SKM-1 (cell line): ENCODE measurements at regions not wholly inside any gene's neighbourhood (a gene's known extent, or its start where the extent isn't known, plus 50 kb on each side); places are given as distances from the start of the nearest gene placed in this dataset.
A peak's percentile ranks its signal among the peaks of the same experiment; 100 is the strongest.

ENCODE experiments used
- DNase-seq: peaks from one replicate; lab custom pipeline; 2025; ENCODE audit not compliant: unreplicated experiment; lab: John Stamatoyannopoulos, UW

- no peak for DNase-seq
Observed at GRCh38 chr6:121499666-121500065, 64.2 kb downstream of the GJA1 start.

- DNase-seq, result no peak
Observed at GRCh38 chr6:121503589-121503991, 68.1 kb downstream of the GJA1 start.

DNA sequence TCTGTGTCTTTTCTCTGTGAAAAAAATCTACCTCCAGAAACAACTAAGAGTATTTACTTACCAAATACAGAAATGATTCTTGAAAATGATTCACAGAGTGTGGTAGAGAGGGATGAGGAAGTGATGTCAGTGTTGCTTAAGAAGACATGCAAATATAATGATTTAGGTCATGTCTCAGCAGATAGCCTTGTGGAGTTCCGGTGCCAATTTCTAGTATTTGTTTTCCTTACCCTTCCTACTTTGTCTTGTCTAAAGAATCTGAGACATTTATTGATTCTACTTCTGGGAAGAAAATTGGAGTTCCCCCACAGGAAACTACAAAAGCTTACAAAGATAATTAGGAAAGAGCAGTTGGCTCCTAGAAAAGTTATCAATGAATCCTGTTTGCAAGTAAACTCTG is 68.8 kb downstream of the GJA1 start:
- DNase-seq, result peak; percentile 9

DNA sequence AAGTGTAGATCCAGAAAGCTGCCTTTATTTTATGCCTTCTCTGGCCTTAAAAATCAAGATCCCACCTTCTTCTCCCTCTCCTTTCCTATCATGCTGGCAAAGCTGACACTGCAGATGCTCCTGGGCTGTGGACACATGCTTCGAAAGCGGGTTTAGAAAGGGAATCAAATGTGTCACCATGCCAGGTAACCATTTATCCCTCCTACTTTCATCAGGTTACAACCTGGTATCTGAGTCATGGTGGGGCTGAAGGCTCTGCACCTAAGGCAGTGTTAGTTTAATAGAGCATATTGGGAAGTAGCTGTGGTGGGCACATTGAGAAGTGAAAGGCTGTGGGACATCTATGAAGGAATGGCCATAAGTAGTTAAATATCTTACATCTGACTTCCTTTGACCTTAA is 69.8 kb downstream of the GJA1 start:
- DNase-seq, result no peak

- no peak for DNase-seq
Observed at GRCh38 chr6:121506761-121507754, 71.6 kb downstream of the GJA1 start.

DNA sequence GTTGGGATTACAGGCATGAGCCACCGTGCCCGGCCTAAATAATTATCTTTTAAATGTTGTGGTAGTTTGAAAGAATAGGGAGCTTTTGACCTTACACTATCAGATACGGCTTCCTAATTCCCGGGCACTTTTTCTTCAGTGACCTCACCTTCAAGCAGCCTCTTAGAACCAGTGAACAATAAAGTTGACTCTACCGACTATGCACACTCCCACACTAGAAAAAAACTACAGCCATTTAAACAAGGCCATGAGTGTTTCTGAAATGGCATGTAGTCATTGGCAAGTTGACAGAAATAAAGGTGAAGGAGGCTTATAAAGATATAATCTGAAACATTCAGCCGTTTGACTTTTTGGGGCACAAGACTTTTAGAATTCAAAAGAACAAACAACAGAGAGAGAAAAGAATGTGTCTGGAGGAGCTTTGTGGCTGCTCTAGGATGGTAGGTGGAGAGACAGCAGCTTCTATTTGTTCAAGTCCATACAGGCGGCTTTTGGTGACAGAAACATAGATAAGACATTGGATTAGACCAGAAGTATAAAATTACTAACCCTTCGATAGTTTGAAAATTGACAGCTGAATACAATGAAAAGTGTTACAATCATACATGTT is 75.2 kb downstream of the GJA1 start:
- DNase-seq, result no peak

DNA sequence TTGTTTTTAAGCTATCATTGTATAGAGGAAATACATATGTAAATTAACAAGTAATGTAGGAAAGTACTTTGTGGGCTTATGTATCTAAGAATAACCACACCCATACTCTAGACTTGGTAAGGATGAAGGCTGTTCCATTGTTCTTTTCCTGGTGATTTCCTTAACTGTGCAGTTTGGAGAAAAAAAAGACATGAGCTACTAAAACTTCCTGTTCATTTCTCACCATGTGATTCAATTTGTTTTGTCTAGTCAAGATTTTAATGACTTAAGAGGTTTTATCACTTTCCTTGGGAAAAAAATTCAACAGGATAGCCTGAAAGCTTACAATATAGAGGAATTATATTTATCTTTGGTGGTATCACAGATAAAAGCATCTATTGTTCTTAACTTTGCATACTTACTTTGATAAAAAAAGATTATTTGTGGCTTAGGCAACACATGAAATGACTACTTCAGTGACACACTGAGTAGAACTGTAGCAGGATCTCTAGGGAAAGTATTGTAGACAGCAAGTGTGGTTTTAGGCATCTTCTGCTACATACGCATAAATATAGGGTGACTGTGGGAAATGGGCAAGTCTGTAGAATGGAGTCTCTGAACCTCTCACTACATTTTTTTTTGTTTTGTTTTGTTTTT is 80.3 kb downstream of the GJA1 start:
- no peak for DNase-seq

DNA sequence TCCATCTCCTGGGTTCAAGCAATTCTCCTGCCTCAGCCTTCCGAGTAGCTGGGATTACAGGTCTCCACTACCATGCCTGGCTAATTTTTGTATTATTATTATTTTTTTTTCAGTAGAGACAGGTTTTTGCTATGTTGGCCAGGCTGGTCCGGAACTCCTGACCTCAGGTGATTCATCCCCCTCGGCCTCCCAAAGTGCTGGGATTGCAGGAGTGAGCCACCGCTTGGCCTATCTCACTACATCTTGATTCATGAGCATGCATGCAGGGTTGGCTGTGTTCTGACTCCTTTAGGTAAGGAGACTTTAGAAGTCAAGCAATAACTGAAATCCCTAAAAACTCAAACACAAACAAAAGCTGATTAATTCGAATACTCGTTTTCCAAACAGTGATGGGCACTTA is 80.9 kb downstream of the GJA1 start:
- DNase-seq, result no peak

- DNase-seq, result no peak
Observed at GRCh38 chr6:121520337-121521163, 85.1 kb downstream of the GJA1 start.

- DNase-seq, result no peak
Observed at GRCh38 chr6:121521164-121521555, 85.7 kb downstream of the GJA1 start.

GRCh38 chr6:121522265-121522664 is 86.8 kb downstream of the GJA1 start:
- no peak for DNase-seq

GRCh38 chr6:121522771-121523386 is 87.4 kb downstream of the GJA1 start:
- DNase-seq, result no peak

- no peak for DNase-seq
Observed at GRCh38 chr6:121523628-121524027, 88.2 kb downstream of the GJA1 start.

DNA sequence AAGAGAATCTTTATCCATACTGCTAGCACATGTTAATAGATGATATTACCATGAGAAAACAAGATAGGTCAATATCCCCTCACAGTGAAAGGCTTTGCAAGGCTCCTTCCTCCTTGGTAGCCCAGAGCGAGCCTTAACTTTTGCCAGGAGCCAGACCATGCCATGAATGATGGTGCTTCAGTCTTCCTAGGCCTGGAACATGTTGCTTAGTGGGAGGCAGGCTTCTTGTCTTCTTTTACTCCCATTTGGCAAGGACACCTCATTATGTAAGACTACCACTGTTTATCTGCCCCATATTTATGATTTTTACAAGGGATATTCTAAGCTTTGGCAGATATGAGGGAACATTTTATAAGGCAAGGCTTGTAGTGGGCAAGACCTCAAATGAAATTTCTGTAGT is 90.8 kb downstream of the GJA1 start:
- no peak for DNase-seq

DNA sequence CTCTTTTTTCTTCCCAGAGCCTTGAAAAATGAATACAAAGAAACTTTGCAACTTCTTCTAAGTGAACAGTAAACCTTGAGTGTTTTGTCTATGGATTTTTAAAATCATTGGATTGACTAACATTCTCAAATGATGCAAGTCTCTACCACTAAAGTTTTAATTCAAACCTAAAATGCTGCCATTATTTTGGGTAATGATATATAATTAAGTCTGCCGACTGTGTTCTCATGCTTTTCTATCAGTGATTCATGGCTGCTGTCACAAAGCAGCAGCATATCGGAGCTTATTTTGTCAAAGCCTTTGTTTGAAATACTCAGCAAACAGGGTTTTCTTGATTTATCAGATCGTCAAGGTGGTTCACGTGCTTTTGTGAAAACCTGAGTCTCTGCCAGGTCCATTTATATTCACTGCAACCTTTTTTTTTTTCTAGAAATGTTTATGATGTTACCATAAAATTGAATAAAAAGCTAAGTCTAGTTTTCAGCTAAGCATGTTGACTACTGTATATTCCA is 96.3 kb downstream of the GJA1 start:
- DNase-seq, result no peak

DNA sequence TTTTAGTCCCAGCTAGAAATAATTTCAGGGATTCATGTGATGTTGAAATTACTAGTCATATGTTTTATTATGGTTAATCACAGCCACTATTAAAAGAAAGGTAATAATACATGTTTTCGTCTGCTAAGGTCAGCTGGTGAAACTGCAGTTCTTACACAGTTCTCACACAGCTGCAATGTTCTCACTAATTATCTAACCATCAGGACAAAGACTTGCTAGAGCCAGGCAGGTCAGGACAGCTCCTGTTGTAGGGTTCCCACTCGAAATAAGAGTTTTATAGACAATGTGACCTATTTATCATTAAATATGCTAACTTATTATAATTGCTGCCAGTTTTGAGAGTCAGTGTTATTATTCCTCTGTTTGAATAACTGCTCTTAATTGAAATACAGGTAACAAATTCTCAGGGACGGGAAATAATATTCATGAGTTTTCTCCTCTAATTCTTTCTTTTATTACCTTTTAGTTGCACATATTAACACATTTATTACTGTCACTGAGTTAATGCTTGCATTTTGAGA is 97.9 kb downstream of the GJA1 start:
- DNase-seq, result no peak

DNA sequence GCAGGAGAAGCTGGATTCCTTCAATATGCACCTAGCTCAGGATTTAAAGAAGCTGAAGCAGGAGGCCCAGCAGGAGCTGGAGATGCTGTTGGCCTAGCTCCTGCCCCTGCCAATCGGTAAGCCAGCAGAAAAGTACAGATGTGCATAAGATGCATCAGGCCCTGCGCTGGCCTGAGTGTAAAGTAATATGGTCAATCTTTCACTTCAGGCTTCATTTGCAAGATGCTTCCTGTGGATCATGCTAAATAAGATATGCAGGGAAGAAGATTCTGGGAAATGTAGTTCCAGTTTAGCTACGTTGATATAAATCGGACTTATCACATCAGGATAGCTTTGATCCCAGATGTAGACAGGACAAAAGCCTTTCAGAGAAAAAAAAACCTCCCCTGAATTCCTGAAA is 100.3 kb downstream of the GJA1 start:
- no peak for DNase-seq

GRCh38 chr6:121536345-121536744 is 100.9 kb downstream of the GJA1 start:
- no peak for DNase-seq

DNA sequence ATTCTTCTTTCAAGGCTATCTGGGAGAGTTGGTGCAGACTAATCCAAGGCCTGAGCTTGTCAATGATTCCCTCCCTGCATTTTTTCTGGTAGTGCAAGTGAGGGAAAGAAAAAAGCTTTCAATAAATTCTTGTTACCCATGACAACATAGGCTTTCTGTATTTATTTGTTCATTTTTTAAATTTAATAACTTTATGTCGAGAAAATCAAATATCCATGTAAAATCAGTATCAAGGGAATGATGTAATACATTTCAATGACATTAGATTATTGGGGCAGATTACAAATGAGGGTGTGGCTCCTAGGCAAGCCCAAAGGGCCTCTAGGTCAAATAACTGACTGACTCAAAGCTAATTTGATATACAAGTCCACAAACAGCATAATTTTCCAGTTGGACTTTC is 104.0 kb downstream of the GJA1 start:
- no peak for DNase-seq

DNA sequence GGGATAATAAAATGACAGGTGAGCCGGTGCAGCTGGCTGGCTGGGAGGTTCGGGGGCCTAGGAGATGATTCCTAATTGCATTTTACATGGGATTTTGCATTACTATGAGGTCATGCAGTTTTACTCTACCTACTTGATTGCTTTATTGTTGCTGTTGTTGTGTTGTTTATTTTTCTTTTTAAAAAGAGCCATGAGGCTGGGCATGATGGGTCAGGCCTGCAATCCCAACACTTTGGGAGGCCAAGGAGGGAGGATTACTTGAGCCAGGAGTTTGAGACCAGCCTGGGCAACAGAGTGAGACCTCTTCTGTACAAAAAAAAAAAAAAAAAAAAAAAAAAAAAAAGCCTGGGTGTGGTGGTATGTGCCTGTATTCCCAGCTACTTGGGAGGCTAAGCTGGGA is 104.8 kb downstream of the GJA1 start:
- no peak for DNase-seq
